ENCODE measurements at regions not wholly inside any gene's neighbourhood (a gene's known extent, or its start where the extent isn't known, plus 50 kb on each side); places are given as distances from the start of the nearest gene placed in this dataset.

DNA sequence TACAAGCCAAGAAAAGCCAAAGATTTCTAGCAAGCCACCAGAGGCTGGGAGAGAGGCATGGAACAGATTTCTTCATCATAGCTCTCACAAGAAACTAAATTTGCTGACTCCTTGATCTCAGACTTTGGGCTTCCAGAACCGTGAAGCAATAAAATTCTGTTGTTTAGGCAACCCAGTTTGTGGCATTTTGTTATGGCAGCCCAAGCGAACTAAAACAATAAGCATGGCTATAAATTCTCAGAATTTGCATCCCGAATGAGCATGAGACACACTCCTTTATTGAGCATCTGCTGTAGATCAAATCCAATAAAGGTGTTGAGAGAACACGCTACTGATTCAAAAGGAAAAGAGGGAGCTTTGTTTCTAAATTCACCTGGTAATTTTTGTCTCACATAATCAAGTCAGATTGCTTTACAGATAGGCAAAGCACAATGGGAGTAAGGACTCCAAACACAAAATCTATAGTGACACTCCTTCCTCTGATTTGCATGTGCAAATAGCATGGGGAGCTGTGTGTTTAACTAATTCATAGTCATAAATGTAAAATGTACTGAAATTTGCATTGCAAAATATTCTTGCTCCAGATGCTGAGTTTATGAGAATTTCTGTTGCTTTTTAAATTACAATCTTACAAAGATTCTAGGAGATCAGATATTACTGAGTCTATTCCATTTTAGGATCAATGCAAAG, 308.7 kb downstream of the MED10 start:
- no TSS peak for BruUV-seq (replicated peaks)
- POLR2A ChIA-PET (ENCODE audit: unreplicated experiment): no interaction called here

DNA sequence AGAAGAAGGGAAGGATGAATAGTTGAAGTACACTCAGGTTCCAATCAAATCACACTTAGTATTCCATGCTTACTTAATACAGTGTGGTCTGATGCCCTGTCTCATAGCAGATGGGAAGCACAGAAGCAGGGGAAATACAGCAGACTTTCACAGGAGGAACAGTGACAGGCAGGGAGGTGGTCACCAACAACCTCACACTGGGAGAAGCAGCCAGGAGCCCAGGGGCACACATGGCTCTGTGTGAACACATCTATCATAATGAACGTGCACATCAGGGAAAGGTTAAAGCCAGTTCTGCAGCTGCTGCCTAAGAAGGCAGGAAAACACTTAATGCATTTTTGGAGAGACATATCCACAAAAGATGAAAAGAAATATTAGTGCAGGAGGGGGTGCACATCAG, 312.3 kb downstream of the MED10 start:
- no peaks in the 10 kb centered on the region for H3K36me3 ChIP-seq (ENCODE audit: low read depth, low read length)
- no peak overlapping the region for H3K27ac ChIP-seq (ENCODE audit: low read length)
- intact Hi-C loops (cut with micrococcal nuclease): no loop called here
- no peaks in the 10 kb centered on the region for H3K4me1 ChIP-seq (ENCODE audit: insufficient read depth, low read length)
- TF ChIP-seq, protein P1, sequence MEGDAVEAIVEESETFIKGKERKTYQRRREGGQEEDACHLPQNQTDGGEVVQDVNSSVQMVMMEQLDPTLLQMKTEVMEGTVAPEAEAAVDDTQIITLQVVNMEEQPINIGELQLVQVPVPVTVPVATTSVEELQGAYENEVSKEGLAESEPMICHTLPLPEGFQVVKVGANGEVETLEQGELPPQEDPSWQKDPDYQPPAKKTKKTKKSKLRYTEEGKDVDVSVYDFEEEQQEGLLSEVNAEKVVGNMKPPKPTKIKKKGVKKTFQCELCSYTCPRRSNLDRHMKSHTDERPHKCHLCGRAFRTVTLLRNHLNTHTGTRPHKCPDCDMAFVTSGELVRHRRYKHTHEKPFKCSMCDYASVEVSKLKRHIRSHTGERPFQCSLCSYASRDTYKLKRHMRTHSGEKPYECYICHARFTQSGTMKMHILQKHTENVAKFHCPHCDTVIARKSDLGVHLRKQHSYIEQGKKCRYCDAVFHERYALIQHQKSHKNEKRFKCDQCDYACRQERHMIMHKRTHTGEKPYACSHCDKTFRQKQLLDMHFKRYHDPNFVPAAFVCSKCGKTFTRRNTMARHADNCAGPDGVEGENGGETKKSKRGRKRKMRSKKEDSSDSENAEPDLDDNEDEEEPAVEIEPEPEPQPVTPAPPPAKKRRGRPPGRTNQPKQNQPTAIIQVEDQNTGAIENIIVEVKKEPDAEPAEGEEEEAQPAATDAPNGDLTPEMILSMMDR (conservative IDR thresholded peaks at IDR 0.05; ENCODE audit: low read depth, low read length): no peak
- no peak for TF ChIP-seq EZH2phosphoT487 (IDR thresholded peaks at IDR 0.05; ENCODE audit: borderline replicate concordance, low read length)
- TF ChIP-seq EZH2 (IDR thresholded peaks at IDR 0.05; ENCODE audit: low read length, unreplicated experiment): no peak
- H3K9me2 ChIP-seq (replicated peaks; ENCODE audit: low read length): no peaks in the 10 kb centered on the region
- no TSS peak for BruUV-seq (replicated peaks)
- H3K79me2 ChIP-seq (ENCODE audit: low read length): no peaks in the 10 kb centered on the region
- no peaks in the 10 kb centered on the region for H3F3A ChIP-seq (ENCODE audit: low read length, unreplicated experiment)
- no peaks in the 10 kb centered on the region for H4K20me1 ChIP-seq (ENCODE audit: low read length)
- H3K4me2 ChIP-seq (ENCODE audit: low read length): no peak overlapping the region
- H3K27me3 ChIP-seq (ENCODE audit: low read length): no peaks in the 10 kb centered on the region
- H2AFZ ChIP-seq (ENCODE audit: low read length): no peak overlapping the region
- no peaks in the 10 kb centered on the region for H3K9me3 ChIP-seq (ENCODE audit: low read length)
- no peak for ATAC-seq
- CTCF ChIA-PET: no interaction called here
- H3K9ac ChIP-seq (ENCODE audit: low read length): no peak overlapping the region
- no peak overlapping the region for H3K4me3 ChIP-seq (ENCODE audit: low read length)
- DNase-seq: no peak
- POLR2A ChIA-PET (ENCODE audit: unreplicated experiment): no interaction called here

More for the DNA sequence above, 308.7 kb downstream of the MED10 start:
- no peaks in the 10 kb centered on the region for H4K20me1 ChIP-seq (ENCODE audit: low read length)
- CTCF ChIA-PET: no interaction called here
- H3K27ac ChIP-seq (ENCODE audit: low read length): no peak overlapping the region
- H3K9me3 ChIP-seq (ENCODE audit: low read length): no peaks in the 10 kb centered on the region
- no peaks in the 10 kb centered on the region for H3K27me3 ChIP-seq (ENCODE audit: low read length)
- H3K36me3 ChIP-seq (ENCODE audit: low read depth, low read length): no peaks in the 10 kb centered on the region
- H3K79me2 ChIP-seq (ENCODE audit: low read length): no peaks in the 10 kb centered on the region
- intact Hi-C loops (cut with micrococcal nuclease): no loop called here
- H3F3A ChIP-seq (ENCODE audit: low read length, unreplicated experiment): no peaks in the 10 kb centered on the region
- TF ChIP-seq, protein P1 (conservative IDR thresholded peaks at IDR 0.05; ENCODE audit: low read depth, low read length): no peak
- TF ChIP-seq EZH2phosphoT487 (IDR thresholded peaks at IDR 0.05; ENCODE audit: borderline replicate concordance, low read length) (no peak), EZH2 (IDR thresholded peaks at IDR 0.05; ENCODE audit: low read length, unreplicated experiment) (no peak)
- no peaks in the 10 kb centered on the region for H3K9me2 ChIP-seq (replicated peaks; ENCODE audit: low read length)
- DNase-seq (no peak), ATAC-seq (no peak)
- H3K4me3 ChIP-seq (ENCODE audit: low read length): no peak overlapping the region
- no peaks in the 10 kb centered on the region for H3K4me1 ChIP-seq (ENCODE audit: insufficient read depth, low read length)
- no peak overlapping the region for H3K9ac ChIP-seq (ENCODE audit: low read length)
- H2AFZ ChIP-seq (ENCODE audit: low read length): no peak overlapping the region
- H3K4me2 ChIP-seq (ENCODE audit: low read length): no peak overlapping the region

DNA sequence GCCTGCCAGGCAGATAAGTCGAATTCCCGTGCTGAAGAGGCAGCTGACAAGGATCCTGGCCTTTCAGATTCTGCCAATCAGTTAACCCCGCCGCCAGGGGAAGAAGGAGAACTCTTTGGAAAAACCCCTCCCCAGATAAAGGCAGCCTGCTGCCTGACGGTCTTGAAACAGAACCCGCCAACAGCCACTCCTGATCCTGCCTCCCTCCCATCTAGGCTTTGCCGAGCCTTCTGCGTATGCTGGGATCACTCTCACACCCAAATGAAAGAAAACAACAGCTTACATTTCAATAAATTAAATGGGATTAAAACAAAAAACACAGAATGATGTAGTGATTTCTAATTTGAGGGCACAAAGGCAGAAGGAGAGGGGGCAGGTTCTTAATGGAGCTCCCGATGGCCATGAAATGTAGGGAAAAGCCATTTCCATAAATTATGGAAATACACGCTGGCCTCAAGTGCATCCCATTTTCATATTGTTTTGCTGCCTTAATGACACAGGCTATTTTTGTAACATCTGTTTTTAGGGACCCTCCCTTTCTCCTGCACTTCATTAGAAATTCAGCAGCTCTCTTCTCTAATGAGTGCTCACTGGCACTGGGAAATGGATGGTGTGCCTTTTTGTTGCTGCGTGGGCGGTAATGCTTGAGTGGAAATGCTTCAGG, 319.1 kb downstream of the MED10 start:
- H3K27ac ChIP-seq (ENCODE audit: low read length): no peak overlapping the region
- H2AFZ ChIP-seq (ENCODE audit: low read length): no peak overlapping the region
- H3K9me2 ChIP-seq (replicated peaks; ENCODE audit: low read length): no peaks in the 10 kb centered on the region
- ATAC-seq: no peak
- BruUV-seq (replicated peaks): no TSS peak
- no peak overlapping the region for H3K9ac ChIP-seq (ENCODE audit: low read length)
- no peaks in the 10 kb centered on the region for H3F3A ChIP-seq (ENCODE audit: low read length, unreplicated experiment)
- CTCF ChIA-PET: no interaction called here
- no peaks in the 10 kb centered on the region for H3K36me3 ChIP-seq (ENCODE audit: low read depth, low read length)
- H3K27me3 ChIP-seq (ENCODE audit: low read length): no peaks in the 10 kb centered on the region
- H3K4me3 ChIP-seq (ENCODE audit: low read length): no peak overlapping the region
- DNase-seq: no peak
- no peak overlapping the region for H3K4me2 ChIP-seq (ENCODE audit: low read length)
- POLR2A ChIA-PET (ENCODE audit: unreplicated experiment): no interaction called here
- H3K9me3 ChIP-seq (ENCODE audit: low read length): no peaks in the 10 kb centered on the region
- intact Hi-C loops (cut with micrococcal nuclease): no loop called here
- TF ChIP-seq EZH2phosphoT487 (IDR thresholded peaks at IDR 0.05; ENCODE audit: borderline replicate concordance, low read length): no peak
- TF ChIP-seq, protein P1 (conservative IDR thresholded peaks at IDR 0.05; ENCODE audit: low read depth, low read length): no peak
- no peak for TF ChIP-seq EZH2 (IDR thresholded peaks at IDR 0.05; ENCODE audit: low read length, unreplicated experiment)
- H3K79me2 ChIP-seq (ENCODE audit: low read length): no peaks in the 10 kb centered on the region
- H3K4me1 ChIP-seq (ENCODE audit: insufficient read depth, low read length): no peaks in the 10 kb centered on the region
- no peaks in the 10 kb centered on the region for H4K20me1 ChIP-seq (ENCODE audit: low read length)

All from PC-3 (cell line).